HL-60 (cell line): ENCODE measurements at regions not wholly inside any gene's neighbourhood (a gene's known extent, or its start where the extent isn't known, plus 50 kb on each side); places are given as distances from the start of the nearest gene placed in this dataset.

Experiments used
- DNase-seq, 2 experiments: peaks; one replicate each; pipeline ENCODE4 v3.0.0-alpha.2; 2010 to 2020; ENCODE audit warnings: low read depth in 1 of 2, low spot score in 1 of 2
- H3K27ac ChIP-seq: fragments of 250-450 bp; sonication (Bioruptor Pico); replicated peaks from 2 replicates; pipeline ENCODE4 v1.5.1; 2020; ENCODE audit warnings: mild to moderate bottlenecking, moderate library complexity
- H3K27me3 ChIP-seq: fragments of 250-450 bp; sonication (Bioruptor Pico); 2 replicates; pipeline ENCODE4 v1.5.1; 2021; ENCODE audit warnings: mild to moderate bottlenecking, moderate library complexity; ENCODE audit not compliant: insufficient read depth, poor library complexity, severe bottlenecking
- H3K4me3 ChIP-seq: replicated peaks from 2 replicates; pipeline ENCODE4 v1.5.1; 2011; ENCODE audit warnings: mild to moderate bottlenecking, control low read depth, low read length; ENCODE audit not compliant: insufficient read depth
- GABPA ChIP-seq: IDR thresholded peaks from 2 replicates; pipeline ENCODE4 v1.6.1; 2012; ENCODE audit warnings: low read depth
- POLR2AphosphoS5 ChIP-seq: IDR thresholded peaks from 2 replicates; pipeline ENCODE4 v1.6.1; 2012; ENCODE audit warnings: low read depth
- SPI1 ChIP-seq: IDR thresholded peaks from 2 replicates; pipeline ENCODE4 v1.6.1; 2012; ENCODE audit warnings: low read depth, mild to moderate bottlenecking, borderline replicate concordance
- TF ChIP-seq, protein P1 (sequence below): IDR thresholded peaks from 2 replicates; pipeline ENCODE4 v1.6.1; 2012; ENCODE audit warnings: low read depth; ENCODE audit not compliant: insufficient replicate concordance
- TF ChIP-seq, protein P2 (sequence below): IDR thresholded peaks from one replicate; pipeline ENCODE4 v1.5.1; 2011; ENCODE audit warnings: low read length, control low read depth, inconsistent platforms; ENCODE audit not compliant: insufficient read depth

DNA sequence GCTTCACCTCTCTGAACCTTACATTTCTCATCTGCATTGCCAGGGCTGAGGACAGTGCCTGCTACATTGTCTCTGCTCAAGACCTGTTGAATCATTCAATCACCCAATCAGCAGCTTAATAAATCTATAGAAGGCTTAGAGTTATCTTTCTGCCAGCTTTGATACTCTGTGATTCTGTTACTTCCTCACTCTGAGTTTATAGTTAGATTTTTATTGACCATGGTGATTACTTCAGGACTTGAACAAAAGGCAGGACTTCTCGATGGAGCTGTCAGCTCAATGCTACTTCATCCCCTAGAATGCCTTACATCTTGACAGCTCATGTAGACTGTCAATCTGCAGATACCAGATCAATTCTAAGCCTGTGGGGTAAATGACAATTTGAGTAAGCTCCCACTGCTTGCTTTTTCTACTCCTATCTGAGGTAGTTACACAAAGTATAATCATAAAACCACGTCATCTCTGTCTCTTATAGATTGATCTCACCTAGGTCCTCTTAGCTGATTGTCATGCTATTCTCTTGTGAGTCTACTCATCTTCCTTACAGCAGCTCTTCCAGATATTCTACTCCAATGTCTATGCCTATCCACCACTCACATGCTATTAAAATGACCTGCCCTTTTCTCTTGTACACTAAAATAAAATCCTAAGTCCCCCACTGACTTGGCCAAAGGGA lies 318.3 kb upstream of the CA10 start:
- Histone ChIP-seq H3K27ac (no peak overlapping the region), H3K4me3 (no peak overlapping the region), H3K27me3 (no peaks in the 10 kb centered on the region)
- no peak for DNase-seq
- TF ChIP-seq, protein P1, sequence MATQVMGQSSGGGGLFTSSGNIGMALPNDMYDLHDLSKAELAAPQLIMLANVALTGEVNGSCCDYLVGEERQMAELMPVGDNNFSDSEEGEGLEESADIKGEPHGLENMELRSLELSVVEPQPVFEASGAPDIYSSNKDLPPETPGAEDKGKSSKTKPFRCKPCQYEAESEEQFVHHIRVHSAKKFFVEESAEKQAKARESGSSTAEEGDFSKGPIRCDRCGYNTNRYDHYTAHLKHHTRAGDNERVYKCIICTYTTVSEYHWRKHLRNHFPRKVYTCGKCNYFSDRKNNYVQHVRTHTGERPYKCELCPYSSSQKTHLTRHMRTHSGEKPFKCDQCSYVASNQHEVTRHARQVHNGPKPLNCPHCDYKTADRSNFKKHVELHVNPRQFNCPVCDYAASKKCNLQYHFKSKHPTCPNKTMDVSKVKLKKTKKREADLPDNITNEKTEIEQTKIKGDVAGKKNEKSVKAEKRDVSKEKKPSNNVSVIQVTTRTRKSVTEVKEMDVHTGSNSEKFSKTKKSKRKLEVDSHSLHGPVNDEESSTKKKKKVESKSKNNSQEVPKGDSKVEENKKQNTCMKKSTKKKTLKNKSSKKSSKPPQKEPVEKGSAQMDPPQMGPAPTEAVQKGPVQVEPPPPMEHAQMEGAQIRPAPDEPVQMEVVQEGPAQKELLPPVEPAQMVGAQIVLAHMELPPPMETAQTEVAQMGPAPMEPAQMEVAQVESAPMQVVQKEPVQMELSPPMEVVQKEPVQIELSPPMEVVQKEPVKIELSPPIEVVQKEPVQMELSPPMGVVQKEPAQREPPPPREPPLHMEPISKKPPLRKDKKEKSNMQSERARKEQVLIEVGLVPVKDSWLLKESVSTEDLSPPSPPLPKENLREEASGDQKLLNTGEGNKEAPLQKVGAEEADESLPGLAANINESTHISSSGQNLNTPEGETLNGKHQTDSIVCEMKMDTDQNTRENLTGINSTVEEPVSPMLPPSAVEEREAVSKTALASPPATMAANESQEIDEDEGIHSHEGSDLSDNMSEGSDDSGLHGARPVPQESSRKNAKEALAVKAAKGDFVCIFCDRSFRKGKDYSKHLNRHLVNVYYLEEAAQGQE = no peak
- TF ChIP-seq GABPA (no peak), SPI1 (no peak), POLR2AphosphoS5 (no peak)
- TF ChIP-seq, protein P2, sequence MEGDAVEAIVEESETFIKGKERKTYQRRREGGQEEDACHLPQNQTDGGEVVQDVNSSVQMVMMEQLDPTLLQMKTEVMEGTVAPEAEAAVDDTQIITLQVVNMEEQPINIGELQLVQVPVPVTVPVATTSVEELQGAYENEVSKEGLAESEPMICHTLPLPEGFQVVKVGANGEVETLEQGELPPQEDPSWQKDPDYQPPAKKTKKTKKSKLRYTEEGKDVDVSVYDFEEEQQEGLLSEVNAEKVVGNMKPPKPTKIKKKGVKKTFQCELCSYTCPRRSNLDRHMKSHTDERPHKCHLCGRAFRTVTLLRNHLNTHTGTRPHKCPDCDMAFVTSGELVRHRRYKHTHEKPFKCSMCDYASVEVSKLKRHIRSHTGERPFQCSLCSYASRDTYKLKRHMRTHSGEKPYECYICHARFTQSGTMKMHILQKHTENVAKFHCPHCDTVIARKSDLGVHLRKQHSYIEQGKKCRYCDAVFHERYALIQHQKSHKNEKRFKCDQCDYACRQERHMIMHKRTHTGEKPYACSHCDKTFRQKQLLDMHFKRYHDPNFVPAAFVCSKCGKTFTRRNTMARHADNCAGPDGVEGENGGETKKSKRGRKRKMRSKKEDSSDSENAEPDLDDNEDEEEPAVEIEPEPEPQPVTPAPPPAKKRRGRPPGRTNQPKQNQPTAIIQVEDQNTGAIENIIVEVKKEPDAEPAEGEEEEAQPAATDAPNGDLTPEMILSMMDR = no peak

DNA sequence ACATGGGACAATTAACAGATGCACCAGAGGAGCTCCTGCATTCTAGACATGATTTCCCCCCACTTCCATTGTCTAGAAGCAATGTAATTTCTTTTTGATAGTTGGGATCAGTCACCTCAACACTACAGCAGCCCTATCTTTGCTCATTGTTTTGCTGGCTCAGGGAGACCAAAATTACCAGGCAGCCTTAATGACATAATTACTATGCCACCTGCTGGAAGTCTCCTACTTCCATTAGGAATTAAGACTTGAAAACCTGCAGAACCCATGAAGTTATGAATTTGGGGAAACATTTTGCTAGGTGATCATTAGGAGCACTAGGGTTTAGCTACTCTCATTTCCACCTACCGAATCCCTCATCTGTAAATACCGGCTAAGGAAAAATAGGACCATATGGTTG lies 312.0 kb upstream of the CA10 start:
- Histone ChIP-seq H3K27ac (no peak overlapping the region), H3K27me3 (no peaks in the 10 kb centered on the region), H3K4me3 (no peak overlapping the region)
- no peak for DNase-seq
- TF ChIP-seq, protein P1 = no peak
- no peak for TF ChIP-seq GABPA
- TF ChIP-seq, protein P2 = no peak
- TF ChIP-seq POLR2AphosphoS5 = no peak
- no peak for TF ChIP-seq SPI1

DNA sequence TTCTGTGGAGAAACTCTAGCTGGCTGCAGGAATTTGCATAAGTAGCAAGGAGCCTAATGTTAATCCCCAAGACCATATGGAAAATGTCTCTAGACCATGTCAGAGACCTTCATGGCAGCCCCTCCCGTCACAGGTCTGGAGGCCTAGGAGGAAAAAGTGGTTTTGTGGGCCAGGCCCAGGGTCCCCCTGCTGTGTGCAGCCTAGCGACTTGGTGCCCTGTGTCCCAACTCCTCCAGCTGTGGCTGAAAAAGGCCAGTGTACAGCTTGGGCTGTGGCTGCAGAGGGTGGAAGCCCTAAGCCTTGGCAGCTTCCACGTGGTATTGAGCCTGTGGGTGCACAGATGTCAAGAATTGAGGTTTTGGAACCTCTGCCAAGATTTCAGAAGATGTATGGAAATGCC lies 306.9 kb upstream of the CA10 start:
- no peak for DNase-seq
- Histone ChIP-seq H3K27ac (no peak overlapping the region), H3K27me3 (no peaks in the 10 kb centered on the region), H3K4me3 (no peak overlapping the region)
- TF ChIP-seq POLR2AphosphoS5 (no peak), GABPA (no peak), SPI1 (no peak)
- TF ChIP-seq, protein P1 = no peak
- TF ChIP-seq, protein P2 = no peak
